NCI-H146 (cell line): ENCODE measurements at regions not wholly inside any gene's neighbourhood (a gene's known extent, or its start where the extent isn't known, plus 50 kb on each side); places are given as distances from the start of the nearest gene placed in this dataset.

Source experiments
- DNase-seq: peaks from one replicate; lab custom pipeline; 2025; lab: John Stamatoyannopoulos, UW

DNA sequence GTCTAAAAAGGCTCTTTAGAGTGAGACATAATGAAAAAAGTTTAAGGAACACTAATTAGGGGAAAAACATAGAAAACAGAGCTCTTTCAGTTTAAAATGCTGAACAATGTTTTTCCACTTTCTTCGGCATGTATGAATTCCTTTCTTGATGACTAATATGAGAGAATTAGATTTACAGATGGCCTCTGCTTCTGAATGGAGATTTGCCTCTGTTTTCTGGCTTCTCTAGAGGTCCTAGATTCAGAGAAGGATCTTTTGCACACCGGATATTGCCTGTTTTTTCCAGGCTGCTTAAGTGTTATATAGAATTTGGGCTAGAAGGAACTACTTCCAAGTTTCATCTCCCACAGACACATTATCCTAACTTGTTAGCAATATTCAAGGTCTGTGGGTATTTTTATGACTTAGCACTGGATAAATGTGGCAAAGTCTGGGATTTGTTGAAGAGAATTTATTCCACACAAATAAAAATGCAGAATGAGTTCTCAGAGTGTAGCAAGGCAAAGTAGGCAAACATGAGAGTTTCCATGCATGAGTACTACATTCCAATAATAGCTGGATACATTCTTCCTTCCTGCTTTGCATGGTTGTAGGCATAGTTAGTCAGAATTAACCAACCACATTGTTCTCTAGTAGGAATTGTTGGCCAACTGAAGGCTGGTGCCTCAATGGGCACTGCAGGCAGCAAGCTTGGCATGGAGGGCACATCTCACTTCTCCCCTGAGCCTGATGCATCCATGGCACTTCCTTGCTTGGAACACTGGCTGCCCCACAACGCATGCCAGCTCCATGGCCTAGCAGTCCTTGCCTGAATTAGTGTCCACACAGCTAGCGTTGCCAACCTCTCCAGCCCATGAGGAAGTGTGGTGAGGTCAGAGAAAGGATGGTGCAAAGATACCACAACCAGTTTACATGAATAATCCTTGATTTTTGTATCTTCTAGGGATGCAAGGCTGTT is 224.2 kb downstream of the CLIC5 start:
- no peak for DNase-seq

- no peak for DNase-seq
These were observed 226.4 kb downstream of the CLIC5 start for GRCh38 chr6:45789238-45789637.

DNA sequence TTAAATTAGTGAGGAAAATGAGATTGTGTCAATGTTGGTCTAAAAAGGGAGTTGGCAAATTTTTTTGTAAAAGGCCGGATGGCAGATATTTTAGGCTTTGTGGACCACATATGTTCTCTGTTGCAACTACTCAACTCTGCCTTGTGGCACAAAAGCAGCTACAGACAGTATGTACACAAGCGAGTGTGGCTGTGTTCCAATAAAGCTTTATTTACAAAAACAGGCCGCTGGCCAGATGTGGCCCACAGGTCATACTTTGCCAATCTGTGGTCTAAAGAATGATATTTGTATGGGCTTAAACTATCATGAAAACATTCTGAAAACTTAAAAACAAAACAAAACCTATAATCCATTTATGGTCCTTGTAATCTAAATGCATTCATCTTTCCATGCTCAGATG is 228.3 kb downstream of the CLIC5 start:
- DNase-seq = no peak

GRCh38 chr6:45786355-45786781 is 229.3 kb downstream of the CLIC5 start:
- DNase-seq = peak; percentile 16

DNA sequence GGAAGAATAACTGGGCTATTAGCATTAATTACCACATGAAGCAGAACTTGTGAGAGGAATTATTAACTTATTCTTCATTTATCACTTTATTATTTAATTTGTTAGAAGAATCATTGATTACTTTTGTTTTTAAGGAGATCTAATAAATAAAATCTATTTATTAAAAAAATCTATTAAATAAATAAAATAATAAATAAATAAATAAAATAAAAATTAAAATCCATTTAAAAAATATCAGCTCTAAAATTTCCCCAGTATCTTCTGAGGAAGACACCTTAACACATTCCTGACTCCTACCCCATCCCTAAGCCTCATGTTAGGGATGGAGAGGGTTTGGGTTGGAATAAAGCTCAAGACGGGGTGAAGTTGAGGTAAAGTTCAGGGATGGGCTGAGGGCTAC is 231.4 kb downstream of the CLIC5 start:
- no peak for DNase-seq

GRCh38 chr6:45783716-45784115 is 231.9 kb downstream of the CLIC5 start:
- no peak for DNase-seq

GRCh38 chr6:45781890-45782289 is 233.8 kb downstream of the CLIC5 start:
- DNase-seq = no peak

- no peak for DNase-seq
These were observed 235.1 kb downstream of the CLIC5 start for GRCh38 chr6:45780523-45780922.

DNA sequence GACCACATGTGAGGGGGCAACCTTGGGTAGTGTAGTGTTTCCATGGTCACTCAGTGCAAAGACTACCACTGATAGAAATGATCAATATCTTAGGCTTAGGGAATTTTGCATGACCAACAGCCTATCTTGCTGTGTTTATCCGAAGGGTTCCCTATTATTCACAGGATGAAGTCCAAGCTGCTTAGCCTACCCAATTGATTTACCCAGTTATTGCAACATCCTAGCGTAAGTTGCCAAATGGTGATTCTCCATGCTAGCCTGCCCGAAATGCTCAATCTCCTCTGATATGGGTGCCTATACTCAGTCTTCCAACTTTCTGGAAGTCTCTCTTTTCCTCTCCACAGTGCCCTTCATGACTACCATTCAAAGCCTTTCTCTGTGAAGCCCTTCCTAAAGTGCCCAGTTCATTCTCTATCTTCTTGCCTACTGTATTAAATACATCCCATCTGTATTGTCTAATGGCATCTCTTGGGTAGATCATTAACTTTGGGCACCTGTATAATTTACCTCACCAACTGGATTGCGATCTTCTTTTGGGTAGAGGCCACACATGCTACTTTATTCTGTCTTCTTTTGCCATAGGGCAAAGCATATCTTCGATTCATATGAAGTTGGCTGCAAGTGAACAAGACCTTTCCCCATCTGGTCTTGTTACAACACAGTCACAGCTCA is 240.5 kb downstream of the CLIC5 start:
- no peak for DNase-seq

GRCh38 chr6:45773906-45774305 is 241.8 kb downstream of the CLIC5 start:
- DNase-seq = no peak

DNA sequence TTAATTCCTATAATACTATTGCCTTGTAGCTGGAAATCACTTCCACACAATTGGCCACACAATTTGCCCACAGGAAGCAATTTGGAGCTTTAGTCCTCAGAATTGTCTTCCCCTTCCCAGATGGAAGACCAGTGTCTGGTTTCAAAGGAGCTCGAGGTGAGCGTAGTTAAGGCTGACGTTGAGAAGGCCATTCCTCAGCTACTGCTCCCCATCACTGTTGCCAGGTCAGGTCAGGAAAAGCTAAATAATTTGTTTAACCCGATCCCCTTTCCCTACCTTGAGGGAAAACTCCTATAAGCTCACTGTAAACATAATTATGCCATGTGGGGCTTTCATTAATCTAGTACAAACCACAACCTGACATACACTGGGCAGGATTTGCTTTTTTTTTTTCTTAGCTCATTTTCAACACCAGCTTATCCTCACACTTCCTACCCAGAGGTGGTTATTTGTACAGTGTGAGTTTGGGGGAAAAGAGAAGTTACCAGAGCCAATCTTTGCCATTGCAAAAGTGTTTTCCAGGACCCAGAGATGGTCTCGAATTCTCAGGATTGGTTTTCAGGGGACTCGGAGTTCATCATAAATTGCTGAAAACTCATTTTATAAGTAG is 242.7 kb downstream of the CLIC5 start:
- DNase-seq = no peak

GRCh38 chr6:45772051-45772450 is 243.6 kb downstream of the CLIC5 start:
- DNase-seq = no peak

GRCh38 chr6:45763281-45763680 is 252.4 kb downstream of the CLIC5 start:
- no peak for DNase-seq

GRCh38 chr6:45759472-45759810 is 256.2 kb downstream of the CLIC5 start:
- no peak for DNase-seq

- no peak for DNase-seq
These were observed 256.7 kb downstream of the CLIC5 start for GRCh38 chr6:45758787-45759471.

DNA sequence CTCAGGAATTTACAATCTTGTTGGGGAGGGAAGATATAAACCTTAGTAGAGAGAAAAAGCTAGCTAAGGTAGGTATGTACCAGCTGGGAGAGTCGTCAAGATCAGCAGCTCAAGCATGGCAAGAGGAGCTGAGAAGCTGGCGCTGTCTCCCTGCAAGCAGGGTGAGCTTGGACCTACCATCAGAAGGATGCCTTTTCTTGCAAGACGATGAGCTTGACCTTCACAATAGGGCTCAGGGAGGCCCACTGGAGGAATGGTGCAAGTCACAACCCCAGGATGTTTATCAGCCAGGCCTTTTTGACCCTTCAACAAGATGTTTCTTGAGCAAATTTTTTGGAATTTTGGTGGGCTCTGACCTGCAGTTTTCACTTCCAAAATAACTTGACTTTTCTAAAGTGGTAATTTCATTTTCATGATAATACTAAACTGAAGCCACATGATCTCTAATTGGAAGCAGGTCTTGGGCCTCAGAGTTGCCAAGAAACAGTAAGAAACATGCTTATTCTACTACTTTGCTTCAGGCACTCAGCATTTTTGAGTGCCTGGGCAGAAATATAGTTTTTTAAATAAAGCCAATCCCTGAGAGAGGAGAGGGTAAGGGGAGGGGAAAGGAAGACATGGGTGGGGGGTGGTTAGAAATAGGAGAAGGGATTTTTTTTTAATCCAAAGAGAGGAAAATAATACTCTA is 258.1 kb downstream of the CLIC5 start:
- DNase-seq = no peak

GRCh38 chr6:45756606-45757005 is 259.1 kb downstream of the CLIC5 start:
- DNase-seq = no peak

DNA sequence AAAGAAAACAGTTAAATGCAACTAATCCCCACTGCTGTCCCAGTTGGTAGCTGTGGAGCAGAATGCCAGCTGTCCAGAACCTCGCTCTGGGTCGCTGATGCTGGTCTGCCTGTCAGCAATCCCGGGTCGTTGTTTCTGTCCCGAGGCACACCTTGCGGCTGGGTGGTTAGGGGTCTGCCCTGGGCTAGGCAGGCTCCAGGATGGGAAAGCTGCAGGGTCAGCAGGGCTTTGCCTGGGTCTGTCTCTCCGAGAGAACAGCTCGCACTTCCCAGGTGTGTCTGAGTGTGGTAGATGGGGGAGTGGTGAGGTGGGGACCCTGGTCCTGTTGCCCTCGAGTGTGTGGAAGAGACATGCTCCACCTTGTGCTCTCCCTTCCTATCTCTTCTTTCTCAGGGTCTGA is 261.2 kb downstream of the CLIC5 start:
- DNase-seq = no peak

GRCh38 chr6:45746046-45746445 is 269.6 kb downstream of the CLIC5 start:
- no peak for DNase-seq

DNA sequence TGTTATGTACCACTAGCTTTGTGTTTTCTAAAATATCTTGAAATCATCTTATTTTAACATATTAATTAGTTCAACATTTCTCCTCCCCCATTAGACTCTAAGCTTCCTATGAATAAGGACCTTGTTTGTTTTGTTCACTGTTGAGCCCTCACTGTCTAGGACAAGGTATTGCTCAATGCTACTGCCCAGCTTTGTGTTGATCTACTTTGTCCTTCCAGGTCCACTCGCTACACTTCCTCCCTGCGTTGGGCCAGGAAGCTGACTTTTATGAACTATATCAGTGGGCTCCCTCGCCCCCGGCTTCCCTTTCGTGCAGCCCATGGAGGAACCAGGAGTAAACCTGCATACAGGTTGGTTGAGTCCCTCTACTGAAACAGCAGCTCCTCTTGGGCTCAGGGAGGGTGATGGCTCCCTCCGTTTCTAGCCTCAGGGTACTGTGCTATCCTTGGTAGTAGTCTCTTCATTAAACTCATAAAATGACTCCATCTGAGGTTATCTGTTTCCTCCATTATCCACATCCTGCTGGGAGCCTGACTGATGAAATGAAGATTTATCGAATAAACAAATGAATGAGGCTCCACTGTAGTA is 272.5 kb downstream of the CLIC5 start:
- no peak for DNase-seq

DNA sequence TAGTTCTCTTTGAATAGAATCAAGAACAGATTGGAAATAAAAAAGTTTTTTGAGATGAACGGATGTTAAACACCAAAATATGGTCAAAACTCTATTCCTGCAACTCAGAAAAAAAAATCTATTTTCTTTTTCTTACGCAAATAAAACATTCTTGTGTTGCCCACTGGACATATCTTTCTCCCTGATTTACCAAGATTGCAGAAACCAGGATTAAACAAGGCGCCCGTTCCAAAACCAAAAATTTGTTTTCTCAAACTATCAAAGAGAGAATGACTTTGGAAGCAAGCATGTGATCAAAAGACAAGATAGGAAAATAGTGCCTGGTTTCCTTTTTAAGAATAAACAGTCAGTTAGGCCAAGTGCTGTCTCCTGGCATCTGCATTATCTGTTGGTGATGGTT is 273.1 kb downstream of the CLIC5 start:
- DNase-seq = no peak
